ENCODE measurements at regions not wholly inside any gene's neighbourhood (a gene's known extent, or its start where the extent isn't known, plus 50 kb on each side); places are given as distances from the start of the nearest gene placed in this dataset.

- Histone ChIP-seq H3K4me1 (no peaks in the 10 kb centered on the region), H3K36me3 (no peaks in the 10 kb centered on the region), H3K27me3 (no peaks in the 10 kb centered on the region), H3K9me3 (peaks cover 0 to 9% of the 10 kb centered on the region in 2 donors), H3K4me3 (no peak overlapping the region), H3K27ac (no peak overlapping the region)
- TF ChIP-seq POLR2AphosphoS5 (IDR thresholded peaks at IDR 0.05): no peak
- no peak for TF ChIP-seq POLR2A (IDR thresholded peaks at IDR 0.05)
- no peak for TF ChIP-seq CTCF (IDR thresholded peaks at IDR 0.05)
- intact Hi-C loops (cut with DNase I; ENCODE audit: low total_unique reads): no loop called here
- no peak for DNase-seq (ENCODE audit: low spot score in 2 of 2)
Observed at GRCh38 chr6:79313254-79313653, 78.8 kb upstream of the HMGN3 start.

- H3K9me3 ChIP-seq: no peaks in the 10 kb centered on the region
- DNase-seq (ENCODE audit: low spot score in 2 of 2): no peak
- TF ChIP-seq POLR2AphosphoS5 (IDR thresholded peaks at IDR 0.05): no peak
- no peaks in the 10 kb centered on the region for H3K36me3 ChIP-seq
- H3K4me1 ChIP-seq: no peaks in the 10 kb centered on the region
- intact Hi-C loops (cut with DNase I; ENCODE audit: low total_unique reads): no loop called here
- no peak overlapping the region for H3K27ac ChIP-seq
- H3K4me3 ChIP-seq: no peak overlapping the region
- H3K27me3 ChIP-seq: no peaks in the 10 kb centered on the region
Observed at GRCh38 chr6:79307321-79308036, 73.0 kb upstream of the HMGN3 start.

- Histone ChIP-seq H3K4me3 (no peak overlapping the region), H3K27me3 (no peaks in the 10 kb centered on the region), H3K4me1 (no peaks in the 10 kb centered on the region), H3K36me3 (no peaks in the 10 kb centered on the region), H3K9me3 (no peaks in the 10 kb centered on the region), H3K27ac (no peak overlapping the region)
- TF ChIP-seq POLR2A (IDR thresholded peaks at IDR 0.05): no peak
- no peak for TF ChIP-seq CTCF (IDR thresholded peaks at IDR 0.05)
- TF ChIP-seq POLR2AphosphoS5 (IDR thresholded peaks at IDR 0.05): no peak
- intact Hi-C loops (cut with DNase I; ENCODE audit: low total_unique reads): no loop called here
- DNase-seq (ENCODE audit: low spot score in 2 of 2): no peak
Observed at GRCh38 chr6:79305020-79305419, 70.5 kb upstream of the HMGN3 start.

GRCh38 chr6:79302341-79302740, 67.9 kb upstream of the HMGN3 start:
- no peaks in the 10 kb centered on the region for H3K27me3 ChIP-seq
- no peaks in the 10 kb centered on the region for H3K9me3 ChIP-seq
- H3K36me3 ChIP-seq: no peaks in the 10 kb centered on the region
- TF ChIP-seq POLR2A (IDR thresholded peaks at IDR 0.05) (no peak), POLR2AphosphoS5 (IDR thresholded peaks at IDR 0.05) (no peak), CTCF (IDR thresholded peaks at IDR 0.05) (no peak)
- no peak overlapping the region for H3K4me3 ChIP-seq
- no peak overlapping the region for H3K27ac ChIP-seq
- DNase-seq (ENCODE audit: low spot score in 2 of 2): no peak
- intact Hi-C loops (cut with DNase I; ENCODE audit: low total_unique reads): no loop called here
- H3K4me1 ChIP-seq: no peaks in the 10 kb centered on the region

GRCh38 chr6:79301290-79301689, 66.8 kb upstream of the HMGN3 start:
- H3K27me3 ChIP-seq: no peaks in the 10 kb centered on the region
- DNase-seq (ENCODE audit: low spot score in 2 of 2): no peak
- TF ChIP-seq POLR2AphosphoS5 (IDR thresholded peaks at IDR 0.05) (no peak), POLR2A (IDR thresholded peaks at IDR 0.05) (no peak), CTCF (IDR thresholded peaks at IDR 0.05) (no peak)

More at GRCh38 chr6:79301290-79301689, 66.8 kb upstream of the HMGN3 start:
- Histone ChIP-seq H3K27ac (no peak overlapping the region), H3K36me3 (no peaks in the 10 kb centered on the region), H3K4me3 (no peak overlapping the region), H3K4me1 (no peaks in the 10 kb centered on the region), H3K9me3 (no peaks in the 10 kb centered on the region)
- intact Hi-C loops (cut with DNase I; ENCODE audit: low total_unique reads): no loop called here

All from breast epithelium (tissue), 4 donors.